ENCODE measurements at regions not wholly inside any gene's neighbourhood (a gene's known extent, or its start where the extent isn't known, plus 50 kb on each side); places are given as distances from the start of the nearest gene placed in this dataset.

GRCh38 chr1:83682132-83682531, 316.8 kb downstream of the TTLL7 start:
- no peaks in the 10 kb centered on the region for H3K36me3 Mint-ChIP-seq (ENCODE audit: low read depth)
- peaks cover 5% of the 10 kb centered on the region for H3K9me3 Mint-ChIP-seq
- H3K27ac Mint-ChIP-seq (ENCODE audit: unreplicated experiment), result no peak overlapping the region
- no peak overlapping the region for H3K4me3 Mint-ChIP-seq
- H3K4me1 Mint-ChIP-seq, result no peaks in the 10 kb centered on the region
- no peak for TF ChIP-seq CTCF (conservative IDR thresholded peaks at IDR 0.05)
- H3K27me3 Mint-ChIP-seq (ENCODE audit: low read depth), result no peaks in the 10 kb centered on the region
- no peak for DNase-seq (ENCODE audit: low read depth, low spot score)

- no peak for DNase-seq (ENCODE audit: low read depth, low spot score)
- Mint-ChIP-seq H3K36me3 (ENCODE audit: low read depth) (no peaks in the 10 kb centered on the region), H3K27me3 (ENCODE audit: low read depth) (no peaks in the 10 kb centered on the region), H3K4me1 (no peaks in the 10 kb centered on the region), H3K9me3 (peaks cover under 1% of the 10 kb centered on the region), H3K27ac (ENCODE audit: unreplicated experiment) (no peak overlapping the region), H3K4me3 (no peak overlapping the region)
- TF ChIP-seq CTCF (conservative IDR thresholded peaks at IDR 0.05), result no peak
Observed at GRCh38 chr1:83676106-83676505, 322.8 kb downstream of the TTLL7 start.

GRCh38 chr1:83673312-83673711, 325.6 kb downstream of the TTLL7 start:
- H3K27ac Mint-ChIP-seq (ENCODE audit: unreplicated experiment), result no peak overlapping the region
- TF ChIP-seq CTCF (conservative IDR thresholded peaks at IDR 0.05), result no peak

GRCh38 chr1:83671586-83671985, 327.3 kb downstream of the TTLL7 start:
- no peaks in the 10 kb centered on the region for H3K4me1 Mint-ChIP-seq
- H3K27ac Mint-ChIP-seq (ENCODE audit: unreplicated experiment), result no peak overlapping the region
- peaks cover 4% of the 10 kb centered on the region for H3K36me3 Mint-ChIP-seq (ENCODE audit: low read depth)
- DNase-seq (ENCODE audit: low read depth, low spot score), result no peak
- H3K9me3 Mint-ChIP-seq, result peaks cover 10% of the 10 kb centered on the region
- TF ChIP-seq CTCF (conservative IDR thresholded peaks at IDR 0.05), result no peak
- no peak overlapping the region for H3K4me3 Mint-ChIP-seq
- H3K27me3 Mint-ChIP-seq (ENCODE audit: low read depth), result no peaks in the 10 kb centered on the region

More at GRCh38 chr1:83673312-83673711, 325.6 kb downstream of the TTLL7 start:
- Mint-ChIP-seq H3K4me3 (no peak overlapping the region), H3K9me3 (peaks cover 10% of the 10 kb centered on the region), H3K27me3 (ENCODE audit: low read depth) (no peaks in the 10 kb centered on the region), H3K4me1 (no peaks in the 10 kb centered on the region), H3K36me3 (ENCODE audit: low read depth) (peaks cover 4% of the 10 kb centered on the region)
- no peak for DNase-seq (ENCODE audit: low read depth, low spot score)

GRCh38 chr1:83670909-83671565, 327.9 kb downstream of the TTLL7 start:
- no peak for DNase-seq (ENCODE audit: low read depth, low spot score)
- no peak overlapping the region for H3K4me3 Mint-ChIP-seq
- no peak for TF ChIP-seq CTCF (conservative IDR thresholded peaks at IDR 0.05)
- peaks cover 10% of the 10 kb centered on the region for H3K9me3 Mint-ChIP-seq
- peaks cover 4% of the 10 kb centered on the region for H3K36me3 Mint-ChIP-seq (ENCODE audit: low read depth)
- peaks cover 3% of the 10 kb centered on the region for H3K4me1 Mint-ChIP-seq
- no peaks in the 10 kb centered on the region for H3K27me3 Mint-ChIP-seq (ENCODE audit: low read depth)
- H3K27ac Mint-ChIP-seq (ENCODE audit: unreplicated experiment), result no peak overlapping the region
